ENCODE measurements at regions not wholly inside any gene's neighbourhood (a gene's known extent, or its start where the extent isn't known, plus 50 kb on each side); places are given as distances from the start of the nearest gene placed in this dataset.
"Not testable (repeated sequence)": the region's sequence is repeated elsewhere in the genome, so short reads cannot be mapped to it uniquely, and the experiment has no call there.

GRCh38 chr11:98390391-98390790, 630.4 kb upstream of the CNTN5 start:
- in situ Hi-C loops (cut with MboI; ENCODE audit: low sequenced_read_pairs), result no loop called here

GRCh38 chr11:98394500-98394899, 626.2 kb upstream of the CNTN5 start:
- WGBS, 2 experiments (ENCODE audit: extremely low coverage in 2 of 2, insufficient read length in 1 of 2), result 63% methylated on average over 2 of the region's 4 CpGs; no CpG with 5 or more reads in 1 of the 2 experiments
- in situ Hi-C loops (cut with MboI; ENCODE audit: low sequenced_read_pairs); BruUV-seq (replicated peaks): not testable (repeated sequence)

More at GRCh38 chr11:98390391-98390790, 630.4 kb upstream of the CNTN5 start:
- Histone ChIP-seq H2BK15ac (ENCODE audit: low read depth, low read length) (no peak overlapping the region), H2BK120ac (ENCODE audit: low read depth, low read length) (no peak overlapping the region), H4K20me1 (ENCODE audit: insufficient read depth, low read length) (no peaks in the 10 kb centered on the region), H2AK5ac (ENCODE audit: low read depth, low read length) (no peak overlapping the region), H3K18ac (ENCODE audit: low read depth, low read length) (no peak overlapping the region), H3K27me3 (ENCODE audit: control insufficient read depth, insufficient read depth, low read length) (no peaks in the 10 kb centered on the region), H3K23ac (ENCODE audit: low read depth, low read length) (no peak overlapping the region), H2BK5ac (ENCODE audit: low read depth, low read length, poor library complexity, severe bottlenecking) (no peak overlapping the region), H3K9ac (ENCODE audit: low read depth, low read length) (no peak overlapping the region), H3K9me1 (ENCODE audit: insufficient read depth, low read length) (no peaks in the 10 kb centered on the region), H3K4me2 (ENCODE audit: low read depth, low read length) (no peak overlapping the region), H2AFZ (replicated peaks; ENCODE audit: low read length, poor library complexity) (no peak overlapping the region), H4K8ac (ENCODE audit: low read depth in 2 of 2, low read length in 2 of 2) (no peak overlapping the region), H3K14ac (replicated peaks; ENCODE audit: low read depth, low read length) (no peak overlapping the region), H3K79me1 (ENCODE audit: low read depth in 1 of 2, low read length in 2 of 2) (no peaks in the 10 kb centered on the region), H3K4me1 (ENCODE audit: control insufficient read depth, insufficient read depth, low read length) (no peaks in the 10 kb centered on the region), H4K91ac (ENCODE audit: insufficient read depth, low read depth, low read length) (no peak overlapping the region), H3K36me3 (ENCODE audit: control insufficient read depth, insufficient read depth, low read length) (no peaks in the 10 kb centered on the region), H4K5ac (ENCODE audit: low read depth, low read length) (no peak overlapping the region), H3K9me3 (ENCODE audit: control insufficient read depth, insufficient read depth, low read length) (peaks cover 5% of the 10 kb centered on the region), H3K56ac (ENCODE audit: extremely low read depth, insufficient read depth, low read length) (no peak overlapping the region), H3K27ac (ENCODE audit: insufficient read depth, low read length) (no peak overlapping the region), H2AK9ac (replicated peaks; ENCODE audit: low read depth, low read length, poor library complexity) (no peak overlapping the region), H3K4me3 (ENCODE audit: insufficient read depth, low read depth, low read length) (no peak overlapping the region), H2BK20ac (ENCODE audit: low read depth, low read length) (no peak overlapping the region), H3K4ac (ENCODE audit: low read depth, low read length) (no peak overlapping the region)
- ATAC-seq (ENCODE audit: low read depth) (no peak), DNase-seq (no peak)
- TF ChIP-seq MXI1 (IDR thresholded peaks at IDR 0.05; ENCODE audit: borderline replicate concordance, low read depth, low read length) (no peak), CEBPB (IDR thresholded peaks at IDR 0.05; ENCODE audit: low read depth, low read length) (no peak), FOS (IDR thresholded peaks at IDR 0.05; ENCODE audit: low read depth, low read length) (no peak)
- BruUV-seq (replicated peaks), result no TSS peak
- dilution Hi-C loops (cut with HindIII; ENCODE audit: low sequenced_read_pairs, unreplicated experiment) (no loop called here), intact Hi-C loops (cut with micrococcal nuclease) (no loop called here)
- WGBS, 2 experiments (ENCODE audit: extremely low coverage in 2 of 2, insufficient read length in 1 of 2), result no CpG with 5 or more reads among the region's 2 CpGs
- ChIA-PET CTCF (no interaction called here), POLR2A (ENCODE audit: unreplicated experiment) (no interaction called here)

More at GRCh38 chr11:98394500-98394899, 626.2 kb upstream of the CNTN5 start:
- H3K4me1 ChIP-seq (ENCODE audit: control insufficient read depth, insufficient read depth, low read length); H3K9ac ChIP-seq (ENCODE audit: low read depth, low read length); H3K23ac ChIP-seq (ENCODE audit: low read depth, low read length); H2BK120ac ChIP-seq (ENCODE audit: low read depth, low read length); H3K9me1 ChIP-seq (ENCODE audit: insufficient read depth, low read length); H2AFZ ChIP-seq (replicated peaks; ENCODE audit: low read length, poor library complexity); CTCF ChIA-PET; H2AK9ac ChIP-seq (replicated peaks; ENCODE audit: low read depth, low read length, poor library complexity); intact Hi-C loops (cut with micrococcal nuclease); H3K9me3 ChIP-seq (ENCODE audit: control insufficient read depth, insufficient read depth, low read length); POLR2A ChIA-PET (ENCODE audit: unreplicated experiment); H3K27me3 ChIP-seq (ENCODE audit: control insufficient read depth, insufficient read depth, low read length); dilution Hi-C loops (cut with HindIII; ENCODE audit: low sequenced_read_pairs, unreplicated experiment); H2AK5ac ChIP-seq (ENCODE audit: low read depth, low read length); H3K79me1 ChIP-seq (ENCODE audit: low read depth in 1 of 2, low read length in 2 of 2); H4K5ac ChIP-seq (ENCODE audit: low read depth, low read length); DNase-seq; H3K4me2 ChIP-seq (ENCODE audit: low read depth, low read length); H3K36me3 ChIP-seq (ENCODE audit: control insufficient read depth, insufficient read depth, low read length); H2BK20ac ChIP-seq (ENCODE audit: low read depth, low read length); H3K14ac ChIP-seq (replicated peaks; ENCODE audit: low read depth, low read length); H4K8ac ChIP-seq (ENCODE audit: low read depth in 2 of 2, low read length in 2 of 2); ATAC-seq (ENCODE audit: low read depth); H4K91ac ChIP-seq (ENCODE audit: insufficient read depth, low read depth, low read length); H3K4ac ChIP-seq (ENCODE audit: low read depth, low read length); H3K56ac ChIP-seq (ENCODE audit: extremely low read depth, insufficient read depth, low read length); H3K27ac ChIP-seq (ENCODE audit: insufficient read depth, low read length); H4K20me1 ChIP-seq (ENCODE audit: insufficient read depth, low read length); H2BK5ac ChIP-seq (ENCODE audit: low read depth, low read length, poor library complexity, severe bottlenecking); H2BK15ac ChIP-seq (ENCODE audit: low read depth, low read length); H3K4me3 ChIP-seq (ENCODE audit: insufficient read depth, low read depth, low read length); H3K18ac ChIP-seq (ENCODE audit: low read depth, low read length): not testable (repeated sequence)

All from IMR-90 (cell line).